Prostate gland (tissue), 2 donors: ENCODE measurements at regions not wholly inside any gene's neighbourhood (a gene's known extent, or its start where the extent isn't known, plus 50 kb on each side); places are given as distances from the start of the nearest gene placed in this dataset.

Source experiments
- DNase-seq: peaks from one replicate; pipeline ENCODE4 v3.0.0-alpha.2; 2019; ENCODE audit warnings: low spot score
- H3K27ac ChIP-seq, 2 donors: fragments of 200-600 bp; sonication (generic); 2 replicates each; pipeline ENCODE4 v1.5.1; 2017 to 2019
- H3K27me3 ChIP-seq: fragments of 200-600 bp; sonication (generic); replicated peaks from 2 replicates; pipeline ENCODE4 v1.5.1; 2019; ENCODE audit not compliant: insufficient read depth
- H3K36me3 ChIP-seq, 2 donors: fragments of 200-600 bp; sonication (generic); 1 replicate in 1 of 2; 2 replicates in 1 of 2; pipeline versions ENCODE4 v1.5.1 to v1.8.1; 2017 to 2019
- H3K4me1 ChIP-seq: fragments of 200-600 bp; sonication (generic); replicated peaks from 2 replicates; pipeline ENCODE4 v1.5.1; 2019
- H3K4me3 ChIP-seq, 2 donors: fragments of 200-600 bp; sonication (generic); 2 replicates each; pipeline ENCODE4 v1.5.1; 2017 to 2019
- H3K9me3 ChIP-seq: fragments of 200-600 bp; sonication (generic); 2 replicates; pipeline ENCODE4 v1.5.1; 2017
- CTCF ChIP-seq, 4 experiments: fragments of 200-600 bp in 2 of 4; fragments of 450-650 bp in 2 of 4; sonication (generic) in 2 of 4; IDR thresholded peaks; 1 replicate in 3 of 4; 2 replicates in 1 of 4; pipeline ENCODE4 v1.5.1; 2016 to 2019; ENCODE audit warnings: antibody characterized with exemption in 4 of 4, mild to moderate bottlenecking in 2 of 4, moderate library complexity in 2 of 4
- POLR2A ChIP-seq: fragments of 450-650 bp; IDR thresholded peaks from one replicate; pipeline ENCODE4 v1.6.1; 2016; ENCODE audit warnings: antibody characterized with exemption, mild to moderate bottlenecking
- POLR2AphosphoS5 ChIP-seq: sonication (generic); formaldehyde crosslinking; IDR thresholded peaks from one replicate; pipeline ENCODE4 v1.6.1; 2017; ENCODE audit warnings: antibody characterized with exemption
- WGBS: methylation state at CpG from one replicate; pipeline ENCODE4 v1.1.5; 2018; 5-methylcytosine and 5-hydroxymethylcytosine counted together
- intact Hi-C: fragments of 100-400 bp; cut with DNase I; formaldehyde crosslinking; loops from one replicate; pipeline ENCODE4 v1.14.2; 2022

- Histone ChIP-seq H3K4me1 (no peaks in the 10 kb centered on the region), H3K27me3 (no peaks in the 10 kb centered on the region), H3K36me3 (no peaks in the 10 kb centered on the region), H3K27ac (no peak overlapping the region), H3K4me3 (no peak overlapping the region), H3K9me3 (no peaks in the 10 kb centered on the region)
- DNase-seq = no peak
- TF ChIP-seq POLR2AphosphoS5 = no peak
- no peak for TF ChIP-seq POLR2A
- TF ChIP-seq CTCF (IDR thresholded peaks at IDR 0.05) = no peak
- 90% methylated on average over 4 of the region's 4 CpGs for WGBS
- intact Hi-C loops = no loop called here
These were observed 115.6 kb upstream of the HSF2 start for GRCh38 chr6:122283884-122284283.

- no peaks in the 10 kb centered on the region for H3K27me3 ChIP-seq
- H3K4me3 ChIP-seq = no peak overlapping the region
- TF ChIP-seq CTCF (IDR thresholded peaks at IDR 0.05) (no peak), POLR2A (no peak), POLR2AphosphoS5 (no peak)
- DNase-seq = no peak
- H3K9me3 ChIP-seq = no peaks in the 10 kb centered on the region
- 89% methylated on average over 1 of the region's 1 CpG for WGBS
- no peaks in the 10 kb centered on the region for H3K36me3 ChIP-seq
- no peak overlapping the region for H3K27ac ChIP-seq
- intact Hi-C loops = no loop called here
- H3K4me1 ChIP-seq = no peaks in the 10 kb centered on the region
These were observed 114.6 kb upstream of the HSF2 start for GRCh38 chr6:122284848-122285247.

- no peak for DNase-seq
- Histone ChIP-seq H3K36me3 (no peaks in the 10 kb centered on the region), H3K27ac (no peak overlapping the region), H3K4me1 (no peaks in the 10 kb centered on the region), H3K9me3 (no peaks in the 10 kb centered on the region), H3K27me3 (no peaks in the 10 kb centered on the region), H3K4me3 (no peak overlapping the region)
- intact Hi-C loops = no loop called here
- TF ChIP-seq POLR2A = no peak
- WGBS = 60% methylated on average over 4 of the region's 4 CpGs
These were observed 114.0 kb upstream of the HSF2 start for GRCh38 chr6:122285292-122285913.

GRCh38 chr6:122286512-122286911 lies 112.9 kb upstream of the HSF2 start:
- H3K9me3 ChIP-seq = no peaks in the 10 kb centered on the region
- no peak overlapping the region for H3K4me3 ChIP-seq
- TF ChIP-seq POLR2A (no peak), POLR2AphosphoS5 (no peak), CTCF (IDR thresholded peaks at IDR 0.05) (no peak)
- intact Hi-C loops = no loop called here
- no peak overlapping the region for H3K27ac ChIP-seq
- DNase-seq = no peak
- H3K36me3 ChIP-seq = no peaks in the 10 kb centered on the region
- no peaks in the 10 kb centered on the region for H3K27me3 ChIP-seq
- H3K4me1 ChIP-seq = no peaks in the 10 kb centered on the region

GRCh38 chr6:122289762-122290539 lies 109.5 kb upstream of the HSF2 start:
- no peak for DNase-seq
- intact Hi-C loops = no loop called here
- TF ChIP-seq CTCF (IDR thresholded peaks at IDR 0.05) = peak in 1 of 4 experiments; percentile 26
- no peak for TF ChIP-seq POLR2A
- TF ChIP-seq POLR2AphosphoS5 = no peak
- Histone ChIP-seq H3K27ac (no peak overlapping the region), H3K4me3 (no peak overlapping the region), H3K27me3 (no peaks in the 10 kb centered on the region), H3K36me3 (no peaks in the 10 kb centered on the region), H3K9me3 (no peaks in the 10 kb centered on the region), H3K4me1 (no peaks in the 10 kb centered on the region)
- 44% methylated on average over 4 of the region's 4 CpGs for WGBS
